Ascending aorta (tissue), 2 donors: ENCODE measurements at regions not wholly inside any gene's neighbourhood (a gene's known extent, or its start where the extent isn't known, plus 50 kb on each side); places are given as distances from the start of the nearest gene placed in this dataset.

Experiments used
- DNase-seq, 2 donors: peaks; one replicate each; pipeline ENCODE4 v3.0.0-alpha.2; 2019; ENCODE audit warnings: low spot score in 2 of 2
- H3K27ac ChIP-seq, 2 donors: fragments of 200-600 bp; sonication (generic); one replicate each; pipeline ENCODE4 v1.5.1; 2016 to 2017; ENCODE audit warnings: mild to moderate bottlenecking in 1 of 2
- H3K27me3 ChIP-seq: fragments of 200-600 bp; sonication (generic); one replicate; pipeline ENCODE4 v1.5.1; 2017
- H3K36me3 ChIP-seq, 2 donors: fragments of 200-600 bp; sonication (generic); one replicate each; pipeline ENCODE4 v1.5.1; 2016
- H3K4me1 ChIP-seq, 2 donors: fragments of 200-600 bp; sonication (generic); one replicate each; pipeline ENCODE4 v1.5.1; 2016 to 2017; ENCODE audit warnings: mild to moderate bottlenecking in 1 of 2
- H3K4me3 ChIP-seq, 2 donors: fragments of 200-600 bp; sonication (generic); one replicate each; pipeline ENCODE4 v1.5.1; 2016 to 2017; ENCODE audit warnings: mild to moderate bottlenecking in 1 of 2
- H3K9me3 ChIP-seq, 2 donors: fragments of 200-600 bp; sonication (generic); one replicate each; pipeline ENCODE4 v1.5.1; 2016
- CTCF ChIP-seq, 3 experiments: fragments of 200-600 bp in 2 of 3; fragments of 450-650 bp in 1 of 3; sonication (generic) in 2 of 3; IDR thresholded peaks; one replicate each; pipeline ENCODE4 v1.5.1; 2016 to 2019; ENCODE audit warnings: antibody characterized with exemption in 3 of 3, mild to moderate bottlenecking in 1 of 3, moderate library complexity in 1 of 3
- intact Hi-C: fragments of 100-400 bp; cut with DNase I; formaldehyde crosslinking; loops from one replicate; pipeline ENCODE4 v1.15.1; 2023

- TF ChIP-seq CTCF (IDR thresholded peaks at IDR 0.05) = no peak
- no peak for DNase-seq
- Histone ChIP-seq H3K4me1 (no peaks in the 10 kb centered on the region), H3K4me3 (no peak overlapping the region), H3K27ac (no peak overlapping the region), H3K36me3 (no peaks in the 10 kb centered on the region), H3K27me3 (no peaks in the 10 kb centered on the region), H3K9me3 (peaks cover 5 to 24% of the 10 kb centered on the region in 2 donors)
- intact Hi-C loops = no loop called here
These were observed 136.6 kb upstream of the SLC38A2 start for GRCh38 chr12:46509135-46509534.

- intact Hi-C loops = no loop called here
These were observed 136.1 kb upstream of the SLC38A2 start for GRCh38 chr12:46508651-46509050.

GRCh38 chr12:46507766-46508165, 135.2 kb upstream of the SLC38A2 start:
- intact Hi-C loops = no loop called here
- TF ChIP-seq CTCF (IDR thresholded peaks at IDR 0.05) = no peak
- H3K4me3 ChIP-seq = no peak overlapping the region
- no peaks in the 10 kb centered on the region for H3K36me3 ChIP-seq
- H3K9me3 ChIP-seq = peaks cover 5 to 24% of the 10 kb centered on the region in 2 donors
- H3K27ac ChIP-seq = no peak overlapping the region
- no peaks in the 10 kb centered on the region for H3K27me3 ChIP-seq
- no peak for DNase-seq
- no peaks in the 10 kb centered on the region for H3K4me1 ChIP-seq

More at GRCh38 chr12:46508651-46509050, 136.1 kb upstream of the SLC38A2 start:
- Histone ChIP-seq H3K4me1 (no peaks in the 10 kb centered on the region), H3K9me3 (peaks cover 5 to 24% of the 10 kb centered on the region in 2 donors), H3K36me3 (no peaks in the 10 kb centered on the region), H3K27me3 (no peaks in the 10 kb centered on the region), H3K4me3 (no peak overlapping the region), H3K27ac (no peak overlapping the region)
- TF ChIP-seq CTCF (IDR thresholded peaks at IDR 0.05) = no peak
- no peak for DNase-seq

- intact Hi-C loops = no loop called here
- no peak for TF ChIP-seq CTCF (IDR thresholded peaks at IDR 0.05)
- Histone ChIP-seq H3K27me3 (no peaks in the 10 kb centered on the region), H3K27ac (no peak overlapping the region), H3K4me1 (no peaks in the 10 kb centered on the region), H3K4me3 (no peak overlapping the region), H3K9me3 (peaks cover 5 to 24% of the 10 kb centered on the region in 2 donors), H3K36me3 (no peaks in the 10 kb centered on the region)
- no peak for DNase-seq
These were observed 134.4 kb upstream of the SLC38A2 start for GRCh38 chr12:46506961-46507360.

- Histone ChIP-seq H3K36me3 (no peaks in the 10 kb centered on the region), H3K9me3 (peaks cover 5 to 18% of the 10 kb centered on the region in 2 donors), H3K4me1 (no peaks in the 10 kb centered on the region), H3K27me3 (no peaks in the 10 kb centered on the region), H3K4me3 (no peak overlapping the region), H3K27ac (no peak overlapping the region)
- no peak for TF ChIP-seq CTCF (IDR thresholded peaks at IDR 0.05)
- no peak for DNase-seq
- intact Hi-C loops = no loop called here
These were observed 133.6 kb upstream of the SLC38A2 start for GRCh38 chr12:46506198-46506597.

- Histone ChIP-seq H3K36me3 (no peaks in the 10 kb centered on the region), H3K27me3 (no peaks in the 10 kb centered on the region), H3K4me1 (no peaks in the 10 kb centered on the region), H3K27ac (no peak overlapping the region), H3K9me3 (peaks cover 5 to 24% of the 10 kb centered on the region in 2 donors), H3K4me3 (no peak overlapping the region)
- TF ChIP-seq CTCF (IDR thresholded peaks at IDR 0.05) = no peak
- intact Hi-C loops = no loop called here
- no peak for DNase-seq
These were observed 131.9 kb upstream of the SLC38A2 start for GRCh38 chr12:46504494-46504893.
